HepG2 (cell line): ENCODE measurements at regions not wholly inside any gene's neighbourhood (a gene's known extent, or its start where the extent isn't known, plus 50 kb on each side); places are given as distances from the start of the nearest gene placed in this dataset.
A peak's percentile ranks its signal among the peaks of the same experiment; 100 is the strongest.

Experiments
- ETS1 ChIP-seq: sonication (generic); formaldehyde crosslinking; IDR thresholded peaks from 2 replicates; pipeline ENCODE4 v1.4.0; 2020; ENCODE audit warnings: missing genetic modification reagents
- FOXA3 ChIP-seq: IDR thresholded peaks from 2 replicates; pipeline ENCODE4 v1.6.1; 2016; ENCODE audit warnings: missing genetic modification reagents, missing compliant biosample characterization
- KIAA2018 ChIP-seq: sonication (generic); formaldehyde crosslinking; IDR thresholded peaks from 2 replicates; pipeline ENCODE4 v1.5.0; 2020; ENCODE audit warnings: mild to moderate bottlenecking, missing genetic modification reagents, borderline replicate concordance
- REPIN1 ChIP-seq: sonication (generic); formaldehyde crosslinking; IDR thresholded peaks from 2 replicates; pipeline ENCODE4 v1.8.0; 2022; ENCODE audit warnings: missing genetic modification reagents, low read depth, mild to moderate bottlenecking, borderline replicate concordance
- SALL1 ChIP-seq: sonication (generic); formaldehyde crosslinking; IDR thresholded peaks from 2 replicates; pipeline ENCODE4 v1.8.0; 2022; ENCODE audit warnings: mild to moderate bottlenecking, missing genetic modification reagents
- SIX4 ChIP-seq: sonication (generic); formaldehyde crosslinking; IDR thresholded peaks from 2 replicates; pipeline ENCODE4 v1.4.0; 2020; ENCODE audit warnings: missing genetic modification reagents
- SP4 ChIP-seq: sonication (generic); formaldehyde crosslinking; IDR thresholded peaks from 2 replicates; pipeline ENCODE4 v1.8.1; 2023; ENCODE audit warnings: mild to moderate bottlenecking, missing genetic modification reagents
- SUZ12 ChIP-seq: fragments of 150-350 bp; IDR thresholded peaks from 2 replicates; pipeline ENCODE4 v1.6.1; 2014; ENCODE audit warnings: low read depth, low read length
- YEATS2 ChIP-seq: sonication (generic); formaldehyde crosslinking; IDR thresholded peaks from 2 replicates; pipeline ENCODE4 v1.4.0; 2020; ENCODE audit warnings: missing genetic modification reagents, borderline replicate concordance
- ZNF530 ChIP-seq: sonication (generic); formaldehyde crosslinking; IDR thresholded peaks from 2 replicates; pipeline ENCODE4 v1.5.0; 2020; ENCODE audit warnings: low read depth, mild to moderate bottlenecking, missing genetic modification reagents
- ZNF629 ChIP-seq: sonication (generic); formaldehyde crosslinking; conservative IDR thresholded peaks from 2 replicates; pipeline ENCODE4 v1.5.0; 2020; ENCODE audit warnings: missing genetic modification reagents
- ZSCAN22 ChIP-seq: sonication (generic); formaldehyde crosslinking; IDR thresholded peaks from 2 replicates; pipeline ENCODE4 v1.4.0; 2020; ENCODE audit warnings: mild to moderate bottlenecking, missing genetic modification reagents
- TF ChIP-seq, protein P1 (sequence below): sonication (generic); formaldehyde crosslinking; IDR thresholded peaks from 2 replicates; pipeline ENCODE4 v1.8.1; 2023; ENCODE audit warnings: mild to moderate bottlenecking, moderate library complexity, missing genetic modification reagents
- TF ChIP-seq, protein P2 (sequence below): sonication (generic); formaldehyde crosslinking; IDR thresholded peaks from 2 replicates; pipeline ENCODE4 v1.5.1; 2020; ENCODE audit warnings: missing genetic modification reagents, mild to moderate bottlenecking, borderline replicate concordance
- TF ChIP-seq, protein P3 (sequence below): IDR thresholded peaks from 2 replicates; pipeline ENCODE4 v1.6.1; 2016; ENCODE audit warnings: missing compliant biosample characterization, missing genetic modification reagents, borderline replicate concordance

GRCh38 chr13:107119989-107120881 is 552.3 kb upstream of the ARGLU1 start (continued):
- TF ChIP-seq, protein P1, sequence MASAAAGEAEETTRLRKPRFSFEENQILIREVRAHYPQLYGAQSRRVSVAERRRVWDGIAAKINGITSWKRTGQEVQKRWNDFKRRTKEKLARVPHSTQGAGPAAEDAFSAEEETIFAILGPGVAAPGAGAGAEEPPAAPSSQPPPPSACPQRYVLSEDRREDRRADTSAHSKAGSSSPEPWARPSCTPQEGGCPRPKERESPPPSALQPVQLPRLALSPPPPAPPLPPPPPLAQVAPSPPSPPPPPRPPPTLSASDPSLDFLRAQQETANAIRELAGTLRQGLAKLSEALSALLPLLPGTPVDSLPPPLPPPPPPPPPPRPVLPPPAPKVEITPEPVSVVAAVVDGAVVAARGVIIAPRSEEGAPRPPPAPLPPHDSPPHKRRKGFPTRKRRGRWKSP (CRISPR knock-in tag), result no peak; the same call in 1 of the 2 replicates
- TF ChIP-seq SALL1 (CRISPR knock-in tag) (no peak; the same call in 1 of the 2 replicates), SP4 (no peak), ZNF629 (CRISPR knock-in tag) (no peak), ETS1 (CRISPR knock-in tag) (no peak), REPIN1 (no peak), ZSCAN22 (CRISPR knock-in tag) (no peak), FOXA3 (CRISPR knock-in tag) (peak; percentile 81), SUZ12 (no peak), KIAA2018 (no peak), YEATS2 (no peak), ZNF530 (CRISPR knock-in tag) (no peak), SIX4 (CRISPR knock-in tag) (peak; percentile 47; the same call in 1 of the 2 replicates)
- TF ChIP-seq, protein P2, sequence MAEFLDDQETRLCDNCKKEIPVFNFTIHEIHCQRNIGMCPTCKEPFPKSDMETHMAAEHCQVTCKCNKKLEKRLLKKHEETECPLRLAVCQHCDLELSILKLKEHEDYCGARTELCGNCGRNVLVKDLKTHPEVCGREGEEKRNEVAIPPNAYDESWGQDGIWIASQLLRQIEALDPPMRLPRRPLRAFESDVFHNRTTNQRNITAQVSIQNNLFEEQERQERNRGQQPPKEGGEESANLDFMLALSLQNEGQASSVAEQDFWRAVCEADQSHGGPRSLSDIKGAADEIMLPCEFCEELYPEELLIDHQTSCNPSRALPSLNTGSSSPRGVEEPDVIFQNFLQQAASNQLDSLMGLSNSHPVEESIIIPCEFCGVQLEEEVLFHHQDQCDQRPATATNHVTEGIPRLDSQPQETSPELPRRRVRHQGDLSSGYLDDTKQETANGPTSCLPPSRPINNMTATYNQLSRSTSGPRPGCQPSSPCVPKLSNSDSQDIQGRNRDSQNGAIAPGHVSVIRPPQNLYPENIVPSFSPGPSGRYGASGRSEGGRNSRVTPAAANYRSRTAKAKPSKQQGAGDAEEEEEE, result no peak
- TF ChIP-seq, protein P3, sequence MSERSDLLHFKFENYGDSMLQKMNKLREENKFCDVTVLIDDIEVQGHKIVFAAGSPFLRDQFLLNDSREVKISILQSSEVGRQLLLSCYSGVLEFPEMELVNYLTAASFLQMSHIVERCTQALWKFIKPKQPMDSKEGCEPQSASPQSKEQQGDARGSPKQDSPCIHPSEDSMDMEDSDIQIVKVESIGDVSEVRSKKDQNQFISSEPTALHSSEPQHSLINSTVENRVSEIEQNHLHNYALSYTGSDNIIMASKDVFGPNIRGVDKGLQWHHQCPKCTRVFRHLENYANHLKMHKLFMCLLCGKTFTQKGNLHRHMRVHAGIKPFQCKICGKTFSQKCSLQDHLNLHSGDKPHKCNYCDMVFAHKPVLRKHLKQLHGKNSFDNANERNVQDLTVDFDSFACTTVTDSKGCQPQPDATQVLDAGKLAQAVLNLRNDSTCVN (CRISPR knock-in tag), result no peak
